HG02678 (cell line): ENCODE measurements at regions not wholly inside any gene's neighbourhood (a gene's known extent, or its start where the extent isn't known, plus 50 kb on each side); places are given as distances from the start of the nearest gene placed in this dataset.
A peak's percentile ranks its signal among the peaks of the same experiment; 100 is the strongest.
"Not testable (repeated sequence)": the region's sequence is repeated elsewhere in the genome, so short reads cannot be mapped to it uniquely, and the experiment has no call there.

Source experiments
- ATAC-seq: cut with Tn5 transposase; IDR thresholded peaks from one replicate; pipeline ENCODE4 v1.9.1; 2021; ENCODE audit warnings: mild to moderate bottlenecking, moderate library complexity; ENCODE audit not compliant: unreplicated experiment

- not testable (repeated sequence) for ATAC-seq
Observed at GRCh38 chr4:68720723-68721122, 50.3 kb upstream of the UGT2B15 start.

DNA sequence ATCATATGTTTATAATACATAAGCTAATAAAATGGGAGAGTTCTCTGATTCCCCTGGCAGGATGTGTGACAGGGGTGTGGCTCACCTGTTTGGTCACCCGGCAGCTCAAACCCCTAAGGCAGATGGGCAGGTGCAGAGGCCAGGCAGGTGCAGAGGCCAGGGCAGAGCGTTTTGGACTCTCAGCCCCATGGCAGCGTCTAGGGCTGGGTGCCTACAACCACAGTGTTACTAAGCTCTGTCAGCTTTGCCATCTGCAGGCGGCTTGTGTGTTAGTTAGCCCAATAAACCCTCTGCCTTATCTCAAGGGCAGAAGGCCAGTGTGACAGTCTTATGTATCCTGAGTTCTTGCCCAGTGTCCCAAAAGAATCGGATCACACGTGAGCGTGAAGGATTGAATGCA is 54.0 kb upstream of the UGT2B15 start:
- no peak for ATAC-seq

DNA sequence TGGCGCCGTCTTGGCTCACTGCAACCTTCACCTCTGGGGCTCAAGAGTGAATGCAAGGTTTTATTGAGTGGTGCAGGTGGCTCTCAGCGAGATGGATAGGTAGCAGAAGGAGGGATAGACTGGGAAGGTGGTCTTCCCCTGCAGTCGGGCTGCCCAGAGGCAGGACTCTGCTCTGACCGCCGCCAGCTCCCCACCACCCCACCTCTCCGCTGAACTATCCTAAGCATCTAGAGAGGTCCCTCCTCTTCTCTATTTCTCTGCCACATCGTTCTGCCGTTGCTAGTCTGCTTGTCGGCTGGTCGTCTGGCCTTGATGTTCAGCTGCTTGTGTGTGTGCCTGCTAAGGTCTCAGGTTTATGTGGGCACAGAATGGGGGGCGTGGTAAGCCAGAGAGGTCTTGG is 54.5 kb upstream of the UGT2B15 start:
- ATAC-seq = no peak

DNA sequence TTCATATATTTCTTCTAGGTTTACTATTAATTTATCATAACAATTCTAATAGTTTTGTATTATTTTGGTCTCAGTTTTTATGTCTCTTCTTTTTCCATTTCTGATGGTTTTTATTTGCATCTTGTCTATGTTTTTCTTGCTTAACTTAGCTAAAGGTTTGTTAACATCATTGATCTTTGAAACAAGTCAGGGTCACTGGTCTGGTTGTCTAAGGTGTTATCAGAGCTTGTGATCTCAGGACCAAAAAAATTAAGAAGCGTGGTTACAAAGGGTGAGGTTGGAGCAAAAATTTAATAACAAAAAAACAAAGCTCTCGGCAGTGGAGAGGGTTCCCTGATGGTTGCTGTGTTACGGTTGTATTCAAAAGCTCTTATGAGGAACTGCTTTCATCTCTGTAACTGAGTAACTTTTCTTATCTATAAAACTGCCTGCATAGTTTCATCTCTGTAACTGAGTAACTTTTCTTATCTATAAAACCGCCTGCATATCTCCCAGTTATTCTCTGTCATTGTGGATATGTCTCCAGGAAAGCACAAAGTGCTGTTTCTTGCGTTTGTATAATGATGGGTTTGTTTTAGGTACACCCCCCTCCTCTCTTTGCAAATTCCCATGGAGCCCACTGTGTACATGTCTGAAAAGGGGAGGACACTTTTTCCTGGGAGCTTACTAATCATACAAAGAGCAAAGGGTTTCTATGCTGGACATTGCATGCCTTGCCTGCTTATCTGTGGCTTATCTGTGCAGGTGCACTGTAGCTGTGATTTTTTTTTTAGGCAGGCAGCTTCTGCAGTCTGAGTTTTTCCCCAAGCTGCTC is 62.4 kb upstream of the UGT2B15 start:
- peak; percentile 86 for ATAC-seq

DNA sequence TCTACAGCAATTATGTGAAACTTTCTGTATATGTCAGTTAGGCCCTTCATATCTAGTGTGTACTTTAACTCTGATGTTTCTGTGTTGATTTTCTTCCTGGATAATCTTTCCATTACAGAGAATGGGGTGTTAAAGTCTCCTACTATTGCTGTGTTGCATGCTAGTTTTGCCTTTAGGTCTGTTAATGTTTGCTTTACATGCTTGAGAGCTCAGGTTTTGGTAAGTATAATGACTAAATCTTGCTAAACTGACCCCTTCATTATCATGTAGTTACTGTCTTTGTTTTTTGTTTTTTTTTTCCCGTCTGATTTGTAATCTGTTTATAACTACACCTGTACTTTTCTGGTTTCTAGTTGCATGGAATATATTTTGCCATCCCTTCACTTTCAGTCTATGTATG is 63.6 kb upstream of the UGT2B15 start:
- peak; percentile 64 for ATAC-seq

- ATAC-seq = no peak
Observed at GRCh38 chr4:68735106-68735505, 64.7 kb upstream of the UGT2B15 start.

GRCh38 chr4:68736813-68737212 is 66.4 kb upstream of the UGT2B15 start:
- no peak for ATAC-seq

DNA sequence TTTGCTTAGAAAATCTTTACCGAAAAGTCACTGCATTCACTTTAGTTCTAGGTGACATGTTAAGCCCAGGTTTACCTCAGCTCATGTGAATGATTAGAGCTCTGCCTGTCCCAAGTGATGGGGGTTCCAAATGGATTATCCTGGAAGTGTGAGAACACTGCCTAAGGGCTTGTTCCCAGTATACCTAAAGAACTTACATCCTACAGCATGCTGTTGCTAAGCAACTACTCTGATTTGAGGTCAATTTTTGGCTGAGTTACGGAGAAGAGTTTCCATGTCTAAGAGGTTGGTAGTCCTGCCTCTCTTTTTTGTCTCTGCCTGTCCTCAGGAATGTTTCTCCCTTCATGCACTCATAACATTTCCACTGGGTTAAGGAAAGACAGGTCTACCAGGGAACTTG is 67.6 kb upstream of the UGT2B15 start:
- no peak for ATAC-seq

DNA sequence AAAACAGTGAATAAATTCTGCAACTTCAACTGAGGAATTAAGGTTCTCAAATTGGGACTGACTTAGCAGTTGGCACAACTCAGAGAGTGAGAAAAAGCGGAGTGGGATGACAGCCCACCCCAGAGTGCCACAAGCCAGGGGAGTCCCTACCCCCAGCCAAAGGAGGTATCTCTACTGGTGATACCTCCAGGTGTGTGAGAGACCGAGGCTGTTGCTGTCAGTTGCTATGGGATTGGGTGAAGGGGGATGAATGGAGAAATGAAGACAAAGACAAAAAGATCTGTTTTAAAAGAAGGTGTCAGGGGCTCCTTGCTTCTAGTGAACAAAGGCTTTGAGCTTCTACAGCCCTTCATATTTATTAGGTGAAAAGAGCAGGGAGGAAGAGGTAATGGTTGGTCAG is 71.4 kb upstream of the UGT2B10 start:
- ATAC-seq = no peak

GRCh38 chr4:68748181-68748991 is 67.4 kb upstream of the UGT2B10 start:
- ATAC-seq = peak; percentile 65

DNA sequence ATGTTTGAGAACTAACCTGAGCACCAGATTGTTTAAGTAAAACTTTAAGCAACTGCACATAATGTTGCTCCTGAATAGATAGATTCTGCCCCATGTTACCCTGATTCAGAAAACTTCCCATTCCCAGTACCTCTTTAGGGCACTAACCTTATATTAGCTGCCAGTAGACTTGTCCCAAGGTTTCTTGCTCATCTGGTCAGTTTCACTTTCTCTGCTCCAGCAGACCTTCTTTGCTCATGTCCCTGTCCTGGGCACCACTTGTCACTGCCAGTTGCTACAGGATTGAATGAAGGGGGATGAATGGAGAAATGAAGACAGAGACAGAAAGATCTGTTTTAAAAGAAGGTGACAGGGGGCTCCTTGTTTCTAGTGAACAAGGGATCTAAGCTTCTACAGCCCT is 65.2 kb upstream of the UGT2B10 start:
- ATAC-seq = no peak

- no peak for ATAC-seq
Observed at GRCh38 chr4:68751138-68751537, 64.7 kb upstream of the UGT2B10 start.

GRCh38 chr4:68765876-68766275 is 49.9 kb upstream of the UGT2B10 start:
- ATAC-seq = no peak
